ENCODE measurements at regions not wholly inside any gene's neighbourhood (a gene's known extent, or its start where the extent isn't known, plus 50 kb on each side); places are given as distances from the start of the nearest gene placed in this dataset.

DNA sequence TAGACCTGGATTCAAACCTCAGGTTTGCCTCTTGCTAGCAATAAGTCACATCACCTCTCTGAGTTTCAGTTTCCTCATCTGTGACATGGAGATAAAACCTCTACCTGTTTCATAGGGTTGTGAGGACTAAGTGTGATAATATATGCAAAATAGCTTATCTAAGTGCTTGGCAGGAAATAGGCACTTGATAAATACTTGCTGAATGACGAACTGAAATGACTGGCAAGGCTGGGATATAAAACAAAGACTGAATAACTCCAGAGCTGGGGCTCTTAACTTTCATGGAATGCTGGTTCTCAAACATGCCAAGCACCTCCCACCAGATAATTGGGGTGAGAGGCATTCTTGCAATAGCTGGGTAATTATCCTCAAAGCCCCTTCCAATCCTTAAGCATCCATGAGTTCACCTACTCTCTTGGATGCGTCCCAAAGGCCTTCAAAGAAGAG lies 87.6 kb downstream of the ADRB2 start:
- no peak for DNase-seq

- no peak for DNase-seq
Observed at GRCh38 chr5:148915224-148915817, 88.9 kb downstream of the ADRB2 start.

- DNase-seq = no peak
Observed at GRCh38 chr5:148920646-148921288, 94.4 kb downstream of the ADRB2 start.

- no peak for DNase-seq
Observed at GRCh38 chr5:148921350-148921749, 94.9 kb downstream of the ADRB2 start.

- no peak for DNase-seq
Observed at GRCh38 chr5:148922606-148923005, 96.2 kb downstream of the ADRB2 start.

- no peak for DNase-seq
Observed at GRCh38 chr5:148923023-148923422, 96.6 kb downstream of the ADRB2 start.

- DNase-seq = no peak
Observed at GRCh38 chr5:148924817-148925216, 98.4 kb downstream of the ADRB2 start.

- no peak for DNase-seq
Observed at GRCh38 chr5:148926207-148926606, 99.8 kb downstream of the ADRB2 start.

GRCh38 chr5:148927307-148927946 lies 101.0 kb downstream of the ADRB2 start:
- DNase-seq = no peak

- no peak for DNase-seq
Observed at GRCh38 chr5:148928141-148928540, 101.7 kb downstream of the ADRB2 start.

DNA sequence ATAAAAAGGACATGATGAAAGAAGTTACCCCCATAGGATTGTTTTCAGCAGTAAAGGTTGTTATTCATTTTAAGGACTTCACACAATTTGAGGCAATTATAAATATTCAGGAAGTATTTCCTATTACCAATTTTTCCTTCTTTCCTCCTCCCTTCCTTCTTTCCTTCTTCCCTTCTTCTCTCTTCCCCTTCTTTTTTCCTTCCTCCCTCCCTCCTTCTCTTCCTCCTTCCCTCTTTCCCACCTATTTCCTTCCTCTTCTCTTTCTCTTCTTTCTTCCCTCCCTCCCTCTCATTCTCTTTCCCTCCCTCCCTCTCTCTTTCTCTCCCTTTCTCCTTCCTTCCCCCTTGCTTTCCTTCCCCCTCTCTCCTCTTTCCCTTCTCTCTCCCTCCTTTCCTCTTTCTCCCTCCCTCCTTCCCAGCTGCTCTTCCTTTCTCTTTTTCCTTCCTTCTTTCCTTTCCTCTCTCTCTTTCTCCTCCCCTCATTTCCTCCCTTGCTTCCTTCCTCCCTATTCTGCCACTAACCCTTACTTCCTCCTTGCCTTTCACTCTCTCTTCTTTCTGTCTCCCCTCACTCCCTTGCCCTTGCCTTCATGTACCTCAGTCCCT lies 105.1 kb downstream of the ADRB2 start:
- DNase-seq = no peak

- no peak for DNase-seq
Observed at GRCh38 chr5:148932355-148932935, 106.0 kb downstream of the ADRB2 start.

DNA sequence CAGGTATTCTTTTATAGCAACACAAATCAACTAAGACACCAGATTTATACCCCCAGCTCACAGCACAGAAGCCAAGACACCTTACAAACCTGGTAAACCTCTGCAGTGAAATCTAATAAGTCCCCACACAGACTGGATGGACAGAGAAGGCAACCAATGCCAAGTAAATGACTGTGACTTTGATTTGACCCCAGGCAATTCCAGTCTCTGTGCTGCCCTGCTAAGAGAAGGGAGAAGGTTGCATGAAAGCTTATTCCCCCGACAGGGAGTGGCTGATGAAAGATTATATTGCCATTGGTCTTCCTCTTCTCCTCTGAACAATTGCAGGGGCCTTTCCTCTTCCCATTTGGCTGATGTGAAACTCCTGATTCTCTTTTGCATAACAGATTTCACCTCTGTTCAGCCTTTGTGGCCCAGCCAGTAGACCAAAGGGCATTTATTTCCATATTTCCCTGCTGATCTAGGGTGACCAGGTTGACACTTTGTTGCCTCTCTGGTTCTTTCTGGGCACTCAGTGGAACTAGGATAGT lies 107.6 kb downstream of the ADRB2 start:
- DNase-seq = peak; percentile 17 to 47

- no peak for DNase-seq
Observed at GRCh38 chr5:148934895-148935400, 108.5 kb downstream of the ADRB2 start.

DNA sequence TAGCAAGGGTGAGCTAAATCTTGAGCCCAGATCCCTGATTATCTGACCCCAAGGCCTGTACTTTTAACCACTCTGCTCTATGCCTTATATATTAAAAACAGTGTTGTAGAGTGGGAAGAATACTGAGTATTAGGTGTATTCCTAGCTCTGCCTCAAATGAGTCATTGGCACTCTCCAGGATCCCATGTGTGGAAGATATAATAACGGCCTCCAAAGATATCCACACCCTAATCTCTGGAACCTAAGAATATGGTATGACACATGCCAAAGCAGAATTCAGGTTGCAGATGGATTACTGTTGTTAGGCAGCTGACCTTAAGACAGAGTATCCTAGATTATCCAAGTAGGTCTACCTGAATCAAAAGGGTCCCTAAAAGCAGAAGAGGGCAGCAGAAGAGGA lies 110.8 kb downstream of the ADRB2 start:
- DNase-seq = no peak

DNA sequence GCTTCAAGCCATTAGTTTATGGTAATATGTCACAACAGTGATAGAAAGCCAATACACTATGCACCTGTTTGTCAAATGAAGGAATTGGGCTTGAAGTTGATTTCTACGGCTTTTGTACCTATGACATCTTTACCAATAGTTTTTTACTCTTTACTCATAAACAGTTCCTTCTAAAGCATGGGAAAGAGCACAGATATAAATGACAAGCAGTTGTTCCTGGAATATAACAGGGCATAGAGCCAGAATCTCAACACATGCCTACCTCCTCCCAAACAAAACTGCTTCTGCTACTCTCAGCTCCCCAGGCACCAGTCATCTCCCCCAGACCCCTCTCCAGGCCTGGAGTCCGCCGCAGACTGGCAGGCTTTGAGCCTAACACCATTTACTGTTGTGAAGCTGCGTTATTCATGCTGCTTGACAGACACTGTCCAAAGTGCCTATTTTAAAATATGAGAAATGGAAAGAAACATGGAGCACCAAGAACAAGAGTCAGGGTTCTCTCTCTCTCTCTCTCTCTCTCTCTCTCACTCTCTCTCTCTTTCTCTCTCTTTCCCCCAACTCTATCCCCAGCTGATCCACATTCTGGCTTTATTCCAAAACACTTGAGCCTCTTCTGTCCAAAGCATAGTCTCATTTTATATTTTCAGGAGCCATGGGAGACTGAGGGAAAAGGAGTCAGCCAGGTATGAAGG lies 111.6 kb downstream of the ADRB2 start:
- DNase-seq = no peak

DNA sequence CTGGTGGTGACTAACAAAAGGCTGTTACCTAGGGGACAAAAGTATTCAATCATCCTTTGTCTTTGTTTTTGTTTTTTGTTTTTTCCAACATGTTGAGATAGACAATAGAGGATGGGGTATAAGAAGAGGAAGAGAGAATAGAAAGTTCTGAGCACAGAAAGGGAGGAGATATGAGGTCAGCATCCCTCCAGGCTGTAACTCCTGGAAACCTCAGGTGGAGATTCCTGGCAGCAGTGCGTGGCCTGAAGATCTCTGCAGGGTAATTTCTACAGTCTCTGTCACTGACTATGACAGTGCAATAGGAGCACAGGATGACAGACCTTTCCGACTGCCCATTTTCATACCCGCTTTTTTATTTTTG lies 112.1 kb downstream of the ADRB2 start:
- no peak for DNase-seq

- DNase-seq = no peak
Observed at GRCh38 chr5:148939676-148940075, 113.3 kb downstream of the ADRB2 start.

GRCh38 chr5:148941810-148942209 lies 115.4 kb downstream of the ADRB2 start:
- DNase-seq = no peak

DNA sequence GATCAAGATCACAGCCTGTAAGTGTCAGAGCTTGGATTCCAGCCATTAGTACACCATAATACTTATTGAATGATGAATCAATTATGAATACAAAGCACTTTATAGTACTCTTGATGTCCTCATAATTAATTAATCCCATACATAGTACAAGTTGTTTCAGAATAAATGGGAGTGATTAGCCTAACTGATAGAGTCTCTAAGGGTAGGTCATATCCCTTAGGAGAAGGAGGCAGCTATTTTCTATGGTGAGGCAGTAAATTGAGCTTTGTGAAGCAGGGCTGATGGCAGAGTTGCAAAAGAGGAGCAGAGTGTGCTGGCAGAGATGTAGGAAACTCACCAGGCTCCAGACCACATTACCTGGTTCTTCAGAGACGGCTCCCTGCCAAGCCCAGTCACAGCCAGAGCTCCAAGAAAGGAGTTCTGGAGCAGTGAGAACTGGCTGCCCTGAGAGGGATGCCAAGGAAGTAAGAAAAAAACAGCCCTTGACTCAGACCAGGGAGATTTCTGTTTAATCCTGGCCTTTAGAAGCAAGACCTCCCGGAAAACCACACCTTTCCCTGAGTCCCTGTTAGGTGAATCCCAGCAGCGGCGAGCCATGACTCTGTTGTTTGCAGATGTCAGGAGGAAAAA lies 112.9 kb downstream of the SH3TC2 start:
- DNase-seq = no peak

GRCh38 chr5:148950471-148950863 lies 112.4 kb downstream of the SH3TC2 start:
- DNase-seq = no peak

GRCh38 chr5:148950892-148951291 lies 112.0 kb downstream of the SH3TC2 start:
- DNase-seq = no peak

All from inflammatory macrophage treated with lipopolysaccharide for 1 hour (primary cell).